Kidney (tissue), 13 donors: ENCODE measurements at regions not wholly inside any gene's neighbourhood (a gene's known extent, or its start where the extent isn't known, plus 50 kb on each side); places are given as distances from the start of the nearest gene placed in this dataset.

Experiments used
- DNase-seq, 5 donors: peaks; one replicate each; pipeline ENCODE4 v3.0.0-alpha.2; 2013 to 2020
- FAIRE-seq: peaks from 2 replicates; lab custom pipeline; 2012; peaks lifted over from hg19 to GRCh38; lab: Jason Lieb, UNC
- H3K27ac ChIP-seq, 2 donors: one replicate each; pipeline ENCODE4 v1.7.0; 2013; ENCODE audit warnings: low read depth in 2 of 2, low read length in 2 of 2, inconsistent platforms in 1 of 2
- H3K27me3 ChIP-seq: one replicate; pipeline ENCODE4 v1.7.1; 2013; ENCODE audit warnings: low read length, inconsistent platforms; ENCODE audit not compliant: control insufficient read depth, insufficient read depth
- H3K36me3 ChIP-seq, 3 donors: one replicate each; pipeline versions ENCODE4 v1.7.0 to v1.7.1; 2013; ENCODE audit warnings: low read length in 3 of 3, control low read depth in 1 of 3, inconsistent platforms in 1 of 3; ENCODE audit not compliant: insufficient read depth in 3 of 3, control insufficient read depth in 2 of 3
- H3K4me1 ChIP-seq, 3 donors: one replicate each; pipeline versions ENCODE4 v1.7.0 to v1.7.1; 2013; ENCODE audit warnings: low read length in 3 of 3, inconsistent platforms in 1 of 3, low read depth in 1 of 3; ENCODE audit not compliant: control insufficient read depth in 2 of 3, insufficient read depth in 2 of 3
- H3K4me3 ChIP-seq, 3 donors: one replicate each; pipeline versions ENCODE4 v1.7.0 to v1.8.1; 2013; ENCODE audit warnings: low read length in 3 of 3, control low read depth in 1 of 3, inconsistent platforms in 1 of 3
- H3K9ac ChIP-seq, 3 donors: one replicate each; pipeline versions ENCODE4 v1.7.0 to v1.7.1; 2013; ENCODE audit warnings: low read length in 3 of 3, control low read depth in 1 of 3, inconsistent platforms in 1 of 3
- H3K9me3 ChIP-seq, 3 donors: one replicate each; pipeline versions ENCODE4 v1.7.0 to v1.7.1; 2013; ENCODE audit warnings: low read length in 3 of 3, control low read depth in 1 of 3, inconsistent platforms in 1 of 3; ENCODE audit not compliant: control insufficient read depth in 2 of 3, insufficient read depth in 1 of 3
- CTCF ChIP-seq: IDR thresholded peaks from 3 replicates; pipeline ENCODE4 v1.5.1; 2012; ENCODE audit warnings: mild to moderate bottlenecking, moderate library complexity, borderline replicate concordance; ENCODE audit not compliant: insufficient read depth; ENCODE audit errors: extremely low read depth
- intact Hi-C: fragments of 100-400 bp; cut with DNase I; formaldehyde crosslinking; loops from one replicate; pipeline ENCODE4 v1.11.1; 2022
- donor health status: control.
- donor health status: control.
- donor health status: control.
- donor health status: control.
- donor health status: control.
- donor health status: DM: yes; HTN: yes; CAD: no.
- donor health status: Normal renal cell carcinoma (clear cell type).

GRCh38 chr16:10242097-10242496 lies 59.9 kb upstream of the GRIN2A start:
- DNase-seq (no peak), FAIRE-seq (no peak)
- Histone ChIP-seq H3K9ac (no peak overlapping the region), H3K4me1 (no peaks in the 10 kb centered on the region), H3K36me3 (no peaks in the 10 kb centered on the region), H3K27ac (no peak overlapping the region), H3K9me3 (no peaks in the 10 kb centered on the region), H3K4me3 (no peak overlapping the region), H3K27me3 (no peaks in the 10 kb centered on the region)
- no peak for TF ChIP-seq CTCF
- intact Hi-C loops: no loop called here

- DNase-seq (no peak), FAIRE-seq (no peak)
- Histone ChIP-seq H3K27me3 (no peaks in the 10 kb centered on the region), H3K4me1 (no peaks in the 10 kb centered on the region), H3K4me3 (no peak overlapping the region), H3K27ac (no peak overlapping the region), H3K9me3 (no peaks in the 10 kb centered on the region), H3K9ac (no peak overlapping the region), H3K36me3 (no peaks in the 10 kb centered on the region)
- intact Hi-C loops: no loop called here
- TF ChIP-seq CTCF: no peak
Observed at GRCh38 chr16:10242916-10243315, 60.7 kb upstream of the GRIN2A start.

GRCh38 chr16:10245002-10245401 lies 62.8 kb upstream of the GRIN2A start:
- Histone ChIP-seq H3K36me3 (no peaks in the 10 kb centered on the region), H3K27ac (no peak overlapping the region), H3K4me3 (no peak overlapping the region), H3K4me1 (no peaks in the 10 kb centered on the region), H3K9ac (no peak overlapping the region), H3K27me3 (no peaks in the 10 kb centered on the region), H3K9me3 (no peaks in the 10 kb centered on the region)
- FAIRE-seq (no peak), DNase-seq (no peak)
- no peak for TF ChIP-seq CTCF
- intact Hi-C loops: no loop called here

- H3K27ac ChIP-seq: no peak overlapping the region
Observed at GRCh38 chr16:10250137-10250828, 68.1 kb upstream of the GRIN2A start.

More at GRCh38 chr16:10250137-10250828, 68.1 kb upstream of the GRIN2A start:
- no peaks in the 10 kb centered on the region for H3K27me3 ChIP-seq
- TF ChIP-seq CTCF: no peak
- no peaks in the 10 kb centered on the region for H3K4me1 ChIP-seq
- no peak overlapping the region for H3K9ac ChIP-seq
- H3K9me3 ChIP-seq: no peaks in the 10 kb centered on the region
- no peaks in the 10 kb centered on the region for H3K36me3 ChIP-seq
- intact Hi-C loops: no loop called here
- FAIRE-seq (no peak), DNase-seq (no peak)
- no peak overlapping the region for H3K4me3 ChIP-seq
